ENCODE measurements at regions not wholly inside any gene's neighbourhood (a gene's known extent, or its start where the extent isn't known, plus 50 kb on each side); places are given as distances from the start of the nearest gene placed in this dataset.
"Not testable (repeated sequence)": the region's sequence is repeated elsewhere in the genome, so short reads cannot be mapped to it uniquely, and the experiment has no call there.

DNA sequence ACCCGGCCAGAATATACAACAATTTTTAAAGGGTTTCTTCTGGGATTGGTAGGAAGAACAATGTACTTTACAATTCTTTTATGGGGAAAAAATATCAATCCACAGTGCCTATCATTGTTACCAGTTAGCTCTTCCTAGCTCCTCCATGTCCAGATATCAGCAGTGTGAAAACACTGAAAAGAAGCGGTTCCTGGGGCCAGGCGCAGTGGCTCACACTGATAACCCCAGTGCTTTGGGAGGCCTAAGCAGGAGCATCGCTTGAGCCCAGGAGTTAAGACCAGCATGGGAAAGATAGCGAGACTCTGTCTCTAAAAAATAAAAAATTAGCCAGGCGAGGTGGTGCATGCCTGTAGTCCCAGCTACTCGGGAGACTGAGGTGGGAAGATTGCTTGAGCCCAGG is 114.5 kb upstream of the VOPP1 start:
- H3K4me3 ChIP-seq (replicated peaks; ENCODE audit: insufficient read depth, low read length); H3K27ac ChIP-seq (replicated peaks): not testable (repeated sequence)

DNA sequence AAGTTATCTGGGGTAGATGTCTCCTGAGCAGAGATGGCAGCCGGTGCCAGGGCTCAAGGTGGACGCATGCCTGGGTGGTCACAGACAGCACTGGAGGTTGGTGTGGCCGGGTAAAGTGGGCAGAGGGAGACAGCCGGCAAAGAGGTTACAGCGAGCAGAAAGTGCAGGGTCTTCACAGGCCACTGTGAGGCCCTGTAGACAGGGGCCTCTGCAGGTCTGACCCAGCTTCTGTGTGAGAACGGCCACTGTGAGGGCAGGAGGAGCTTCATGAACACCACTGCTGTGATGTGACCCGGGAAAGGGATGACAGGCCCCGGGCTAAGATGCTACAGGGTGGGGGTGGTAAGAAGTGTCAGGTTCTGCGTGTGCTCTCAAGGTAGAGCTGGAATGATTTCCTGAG is 111.2 kb upstream of the VOPP1 start:
- not testable (repeated sequence) for H3K27ac ChIP-seq (replicated peaks); H3K27me3 ChIP-seq (ENCODE audit: insufficient read depth, poor library complexity, severe bottlenecking); DNase-seq (ENCODE audit: low read depth in 1 of 2, low spot score in 1 of 2); H3K4me3 ChIP-seq (replicated peaks; ENCODE audit: insufficient read depth, low read length)

More for the DNA sequence above, 114.5 kb upstream of the VOPP1 start:
- H3K27me3 ChIP-seq (ENCODE audit: insufficient read depth, poor library complexity, severe bottlenecking); DNase-seq (ENCODE audit: low read depth in 1 of 2, low spot score in 1 of 2): not testable (repeated sequence)

DNA sequence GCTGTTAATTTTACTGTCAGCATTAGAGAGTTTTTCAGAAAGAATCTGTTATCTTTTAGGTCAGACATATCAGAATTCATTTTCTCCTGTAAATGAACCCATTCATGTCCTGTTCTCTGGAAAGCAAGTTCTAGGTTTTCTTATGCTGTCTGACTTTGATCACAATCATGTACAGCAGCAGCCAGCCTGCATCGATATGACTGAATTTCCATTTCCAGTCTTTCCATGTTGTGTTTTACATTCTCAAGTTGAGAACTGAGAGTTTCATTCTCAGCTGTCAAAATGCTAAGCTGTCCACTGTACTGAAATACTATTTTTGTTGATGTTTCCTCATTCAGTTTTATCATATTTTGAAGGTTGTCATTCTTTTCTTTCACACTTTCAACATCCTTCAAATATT is 103.3 kb upstream of the VOPP1 start:
- not testable (repeated sequence) for H3K27ac ChIP-seq (replicated peaks); DNase-seq (ENCODE audit: low read depth in 1 of 2, low spot score in 1 of 2)

DNA sequence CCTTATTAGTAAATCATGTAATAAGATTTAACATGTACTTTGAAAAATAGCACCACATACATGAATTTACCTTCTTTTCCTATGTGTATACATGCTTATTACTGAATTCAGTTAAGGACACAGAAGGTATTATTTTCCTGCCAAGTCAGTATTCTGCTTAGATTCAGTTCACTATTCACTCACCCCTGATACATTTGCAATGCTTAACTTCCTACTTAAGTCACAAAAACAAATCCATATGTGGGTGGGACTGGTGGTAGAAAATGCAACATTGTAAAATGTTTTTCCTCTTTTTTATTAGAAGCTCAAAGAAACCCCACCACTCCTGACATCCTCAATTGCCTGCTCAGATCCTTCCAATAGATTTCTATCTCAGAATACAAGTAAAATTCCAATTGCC is 101.2 kb upstream of the VOPP1 start:
- DNase-seq (ENCODE audit: low read depth in 1 of 2, low spot score in 1 of 2); H3K27me3 ChIP-seq (ENCODE audit: insufficient read depth, poor library complexity, severe bottlenecking); H3K4me3 ChIP-seq (replicated peaks; ENCODE audit: insufficient read depth, low read length); H3K27ac ChIP-seq (replicated peaks): not testable (repeated sequence)

More for the DNA sequence above, 103.3 kb upstream of the VOPP1 start:
- H3K27me3 ChIP-seq (ENCODE audit: insufficient read depth, poor library complexity, severe bottlenecking); H3K4me3 ChIP-seq (replicated peaks; ENCODE audit: insufficient read depth, low read length): not testable (repeated sequence)

DNA sequence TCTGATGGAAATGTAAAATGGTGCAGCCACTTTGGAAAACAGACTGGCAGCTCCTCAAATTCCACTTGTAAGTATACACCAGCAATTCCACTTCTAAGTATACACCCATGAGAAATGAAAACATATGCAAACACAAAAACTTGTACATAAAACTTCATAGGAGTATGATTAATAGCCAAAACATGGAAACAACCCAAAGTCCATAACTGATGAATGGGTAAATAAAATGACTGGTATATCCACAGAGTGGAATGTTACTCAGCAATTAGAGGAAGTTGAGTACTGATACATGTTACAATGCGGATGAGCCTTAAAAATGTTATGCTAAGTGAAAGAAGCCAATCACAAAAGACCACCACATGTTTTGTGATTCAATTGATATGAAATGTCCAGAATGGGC is 99.8 kb upstream of the VOPP1 start:
- H3K4me3 ChIP-seq (replicated peaks; ENCODE audit: insufficient read depth, low read length); H3K27ac ChIP-seq (replicated peaks); DNase-seq (ENCODE audit: low read depth in 1 of 2, low spot score in 1 of 2); H3K27me3 ChIP-seq (ENCODE audit: insufficient read depth, poor library complexity, severe bottlenecking): not testable (repeated sequence)

DNA sequence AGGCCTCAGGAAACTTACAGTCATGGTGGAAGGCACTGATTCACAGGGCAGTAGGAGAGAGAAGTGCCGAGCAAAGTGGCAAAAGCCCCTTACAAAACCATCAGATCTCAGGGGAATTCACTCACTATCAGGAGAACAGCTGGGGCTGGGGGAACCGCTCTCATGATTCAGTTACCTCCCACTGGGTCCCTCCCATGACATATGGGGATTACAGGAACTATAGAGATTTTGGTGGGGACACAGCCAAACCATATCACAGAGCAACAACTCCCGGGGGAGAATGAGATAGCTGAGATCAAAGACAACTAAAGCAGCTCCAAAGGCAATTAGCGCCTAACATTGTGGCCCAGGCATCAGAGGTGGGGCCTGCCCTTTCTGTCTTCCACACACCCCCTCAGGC is 85.4 kb upstream of the VOPP1 start:
- H3K27ac ChIP-seq (replicated peaks), result no peak overlapping the region
- no peaks in the 10 kb centered on the region for H3K27me3 ChIP-seq (ENCODE audit: insufficient read depth, poor library complexity, severe bottlenecking)
- TF ChIP-seq SPI1 (IDR thresholded peaks at IDR 0.05; ENCODE audit: borderline replicate concordance, low read depth), result no peak
- no peak for TF ChIP-seq POLR2AphosphoS5 (IDR thresholded peaks at IDR 0.05; ENCODE audit: low read depth)
- TF ChIP-seq, protein P1, sequence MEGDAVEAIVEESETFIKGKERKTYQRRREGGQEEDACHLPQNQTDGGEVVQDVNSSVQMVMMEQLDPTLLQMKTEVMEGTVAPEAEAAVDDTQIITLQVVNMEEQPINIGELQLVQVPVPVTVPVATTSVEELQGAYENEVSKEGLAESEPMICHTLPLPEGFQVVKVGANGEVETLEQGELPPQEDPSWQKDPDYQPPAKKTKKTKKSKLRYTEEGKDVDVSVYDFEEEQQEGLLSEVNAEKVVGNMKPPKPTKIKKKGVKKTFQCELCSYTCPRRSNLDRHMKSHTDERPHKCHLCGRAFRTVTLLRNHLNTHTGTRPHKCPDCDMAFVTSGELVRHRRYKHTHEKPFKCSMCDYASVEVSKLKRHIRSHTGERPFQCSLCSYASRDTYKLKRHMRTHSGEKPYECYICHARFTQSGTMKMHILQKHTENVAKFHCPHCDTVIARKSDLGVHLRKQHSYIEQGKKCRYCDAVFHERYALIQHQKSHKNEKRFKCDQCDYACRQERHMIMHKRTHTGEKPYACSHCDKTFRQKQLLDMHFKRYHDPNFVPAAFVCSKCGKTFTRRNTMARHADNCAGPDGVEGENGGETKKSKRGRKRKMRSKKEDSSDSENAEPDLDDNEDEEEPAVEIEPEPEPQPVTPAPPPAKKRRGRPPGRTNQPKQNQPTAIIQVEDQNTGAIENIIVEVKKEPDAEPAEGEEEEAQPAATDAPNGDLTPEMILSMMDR (IDR thresholded peaks at IDR 0.05; ENCODE audit: insufficient read depth, low read length), result no peak
- TF ChIP-seq, protein P2, sequence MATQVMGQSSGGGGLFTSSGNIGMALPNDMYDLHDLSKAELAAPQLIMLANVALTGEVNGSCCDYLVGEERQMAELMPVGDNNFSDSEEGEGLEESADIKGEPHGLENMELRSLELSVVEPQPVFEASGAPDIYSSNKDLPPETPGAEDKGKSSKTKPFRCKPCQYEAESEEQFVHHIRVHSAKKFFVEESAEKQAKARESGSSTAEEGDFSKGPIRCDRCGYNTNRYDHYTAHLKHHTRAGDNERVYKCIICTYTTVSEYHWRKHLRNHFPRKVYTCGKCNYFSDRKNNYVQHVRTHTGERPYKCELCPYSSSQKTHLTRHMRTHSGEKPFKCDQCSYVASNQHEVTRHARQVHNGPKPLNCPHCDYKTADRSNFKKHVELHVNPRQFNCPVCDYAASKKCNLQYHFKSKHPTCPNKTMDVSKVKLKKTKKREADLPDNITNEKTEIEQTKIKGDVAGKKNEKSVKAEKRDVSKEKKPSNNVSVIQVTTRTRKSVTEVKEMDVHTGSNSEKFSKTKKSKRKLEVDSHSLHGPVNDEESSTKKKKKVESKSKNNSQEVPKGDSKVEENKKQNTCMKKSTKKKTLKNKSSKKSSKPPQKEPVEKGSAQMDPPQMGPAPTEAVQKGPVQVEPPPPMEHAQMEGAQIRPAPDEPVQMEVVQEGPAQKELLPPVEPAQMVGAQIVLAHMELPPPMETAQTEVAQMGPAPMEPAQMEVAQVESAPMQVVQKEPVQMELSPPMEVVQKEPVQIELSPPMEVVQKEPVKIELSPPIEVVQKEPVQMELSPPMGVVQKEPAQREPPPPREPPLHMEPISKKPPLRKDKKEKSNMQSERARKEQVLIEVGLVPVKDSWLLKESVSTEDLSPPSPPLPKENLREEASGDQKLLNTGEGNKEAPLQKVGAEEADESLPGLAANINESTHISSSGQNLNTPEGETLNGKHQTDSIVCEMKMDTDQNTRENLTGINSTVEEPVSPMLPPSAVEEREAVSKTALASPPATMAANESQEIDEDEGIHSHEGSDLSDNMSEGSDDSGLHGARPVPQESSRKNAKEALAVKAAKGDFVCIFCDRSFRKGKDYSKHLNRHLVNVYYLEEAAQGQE (IDR thresholded peaks at IDR 0.05; ENCODE audit: insufficient replicate concordance, low read depth), result no peak
- no peak for TF ChIP-seq GABPA (IDR thresholded peaks at IDR 0.05; ENCODE audit: low read depth)
- H3K4me3 ChIP-seq (replicated peaks; ENCODE audit: insufficient read depth, low read length), result no peak overlapping the region
- DNase-seq (ENCODE audit: low read depth in 1 of 2, low spot score in 1 of 2), result no peak

DNA sequence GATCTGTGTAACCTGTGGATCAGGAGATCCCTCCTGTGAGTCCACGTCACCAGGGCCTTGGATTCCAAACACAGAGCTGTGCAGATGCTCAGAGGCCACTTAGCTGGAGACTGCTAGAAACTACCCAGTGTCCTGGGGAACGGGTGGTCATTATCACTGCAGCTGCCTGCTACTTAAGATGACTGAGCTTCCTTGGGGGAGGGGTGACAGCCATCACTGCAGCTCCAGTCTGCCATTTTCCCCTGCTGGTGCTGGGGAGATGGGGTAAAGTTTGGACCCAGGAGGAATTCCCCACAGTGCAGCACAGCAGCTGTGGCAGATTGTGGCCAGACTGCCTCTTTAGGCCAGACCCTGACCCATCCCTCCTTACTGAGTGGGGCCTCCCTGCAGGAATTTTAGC is 78.8 kb upstream of the VOPP1 start:
- Histone ChIP-seq H3K4me3 (replicated peaks; ENCODE audit: insufficient read depth, low read length) (no peak overlapping the region), H3K27me3 (ENCODE audit: insufficient read depth, poor library complexity, severe bottlenecking) (no peaks in the 10 kb centered on the region), H3K27ac (replicated peaks) (no peak overlapping the region)
- DNase-seq (ENCODE audit: low read depth in 1 of 2, low spot score in 1 of 2), result no peak
- TF ChIP-seq, protein P1 (IDR thresholded peaks at IDR 0.05; ENCODE audit: insufficient read depth, low read length), result no peak
- TF ChIP-seq SPI1 (IDR thresholded peaks at IDR 0.05; ENCODE audit: borderline replicate concordance, low read depth) (no peak), GABPA (IDR thresholded peaks at IDR 0.05; ENCODE audit: low read depth) (no peak), POLR2AphosphoS5 (IDR thresholded peaks at IDR 0.05; ENCODE audit: low read depth) (no peak)
- TF ChIP-seq, protein P2 (IDR thresholded peaks at IDR 0.05; ENCODE audit: insufficient replicate concordance, low read depth), result no peak

Data from HL-60 (cell line).